CD4-positive, alpha-beta T cell treated with Interleukin-17A for 4 hours (primary cell): ENCODE measurements at regions not wholly inside any gene's neighbourhood (a gene's known extent, or its start where the extent isn't known, plus 50 kb on each side); places are given as distances from the start of the nearest gene placed in this dataset.
"Not testable (repeated sequence)": the region's sequence is repeated elsewhere in the genome, so short reads cannot be mapped to it uniquely, and the experiment has no call there.

Experiments
- DNase-seq: peaks from one replicate; pipeline ENCODE4 v3.0.0-alpha.2; 2020; ENCODE audit warnings: mixed read lengths

DNA sequence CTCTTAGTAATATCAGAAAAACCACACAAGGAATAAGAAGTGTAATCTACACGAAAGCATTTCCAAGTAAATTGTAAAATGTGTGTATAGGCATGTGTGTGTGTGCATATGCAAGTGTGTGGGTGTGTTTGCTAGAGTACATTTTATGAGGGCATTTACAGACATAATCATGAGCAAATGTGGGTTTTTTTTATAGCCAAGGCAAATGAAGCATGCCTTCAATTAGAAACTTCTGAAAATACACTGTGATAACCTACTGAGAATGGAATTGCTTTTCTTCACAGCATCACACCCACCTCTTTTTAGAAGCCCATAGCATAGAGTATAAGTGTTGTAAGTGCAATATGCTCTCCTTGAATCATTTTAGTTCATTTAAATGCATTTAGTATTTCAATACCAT is 1721.1 kb downstream of the GRIK2 start:
- no peak for DNase-seq

DNA sequence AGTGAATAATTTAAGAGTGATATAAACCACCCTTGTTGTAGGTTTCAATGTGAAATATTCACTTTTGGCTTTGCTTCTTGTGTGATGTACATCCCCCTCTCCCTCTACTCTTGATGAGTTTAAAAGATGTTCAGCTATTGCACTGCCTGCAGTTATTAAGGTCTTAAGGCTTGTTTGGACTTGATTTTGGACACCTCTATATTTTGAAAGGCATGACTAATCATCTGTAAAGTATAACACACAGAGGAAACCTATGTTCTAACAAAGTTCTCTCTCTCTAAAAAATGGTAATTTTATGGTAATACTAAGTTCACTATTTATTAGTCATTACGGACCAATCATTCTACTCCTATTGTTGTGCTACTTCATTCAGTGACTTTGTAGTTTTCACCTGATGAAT is 1719.9 kb downstream of the GRIK2 start:
- no peak for DNase-seq

DNA sequence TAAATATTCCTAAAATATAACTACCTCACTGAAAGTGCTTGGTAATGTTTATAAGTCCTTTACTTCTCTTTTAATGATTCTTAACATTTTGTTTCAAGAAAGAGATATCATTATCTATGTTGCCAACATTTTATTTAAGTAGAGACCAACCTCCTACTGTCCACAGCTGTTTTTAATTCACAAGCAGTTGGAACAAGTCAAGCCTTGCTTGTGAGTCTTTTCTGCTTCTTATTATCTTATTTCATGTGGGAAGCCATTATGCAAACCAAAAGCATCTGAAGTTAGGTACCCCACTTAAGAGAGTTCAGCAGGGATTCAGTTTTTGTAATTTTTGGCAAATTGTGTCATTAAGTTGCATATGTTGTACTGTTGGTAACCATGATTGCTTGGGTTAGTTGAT is 1714.5 kb downstream of the GRIK2 start:
- DNase-seq = no peak

DNA sequence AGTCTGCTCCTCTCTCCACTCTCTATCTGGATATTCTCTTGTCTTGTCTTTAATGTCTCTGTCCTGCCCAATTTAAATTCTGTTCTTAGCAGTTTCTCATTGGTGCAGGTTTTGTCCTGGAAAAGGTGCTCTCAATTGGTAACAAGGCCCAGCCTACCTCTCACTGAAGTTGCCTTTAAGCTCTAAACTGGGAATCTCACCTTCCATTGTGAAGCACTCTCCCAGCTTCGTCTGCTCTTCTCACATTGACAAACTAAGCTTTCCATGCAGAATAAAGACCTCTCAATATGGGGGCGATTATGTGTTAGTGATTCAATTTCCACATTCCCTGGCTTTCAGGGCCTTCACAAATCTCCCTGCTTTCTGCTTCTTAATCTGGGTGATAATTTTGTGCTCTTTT is 1712.2 kb downstream of the GRIK2 start:
- DNase-seq = no peak

DNA sequence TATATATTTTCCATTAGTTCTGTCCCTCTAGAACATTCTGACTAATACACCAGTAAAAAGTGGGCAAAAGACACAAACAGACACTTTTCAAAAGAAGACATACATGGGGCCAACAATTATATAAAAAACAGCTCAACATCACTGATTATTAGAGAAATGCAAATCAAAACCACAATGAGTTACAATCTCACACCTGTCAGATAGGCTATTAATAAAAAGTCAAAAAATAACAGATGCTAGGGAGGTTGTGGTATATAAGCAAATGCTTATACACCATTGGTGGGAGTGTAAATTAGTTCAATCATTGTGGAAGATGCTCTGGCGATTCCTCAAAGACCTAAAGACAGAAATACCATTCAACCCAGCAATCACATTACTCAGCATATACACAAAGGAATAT is 1707.8 kb downstream of the GRIK2 start:
- no peak for DNase-seq

DNA sequence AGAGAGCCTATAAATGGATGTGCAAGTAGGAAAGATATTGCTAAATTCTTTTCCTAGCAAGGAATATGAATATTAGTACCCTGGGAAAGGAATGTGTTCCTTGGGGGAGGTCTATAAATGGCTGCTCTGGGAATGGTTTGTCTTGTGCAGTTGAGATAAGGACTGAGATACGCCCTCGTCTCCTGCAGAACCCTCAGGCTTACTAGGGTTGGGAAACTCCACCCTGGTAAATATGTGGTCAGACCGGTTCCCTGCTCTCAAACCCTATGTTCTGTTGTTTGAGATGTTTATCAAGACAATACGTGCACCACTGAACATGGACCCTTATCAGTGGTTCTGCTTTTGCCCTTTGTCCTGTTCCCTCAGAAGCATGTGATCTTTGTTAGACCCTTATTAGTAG is 1698.9 kb downstream of the GRIK2 start:
- not testable (repeated sequence) for DNase-seq

DNA sequence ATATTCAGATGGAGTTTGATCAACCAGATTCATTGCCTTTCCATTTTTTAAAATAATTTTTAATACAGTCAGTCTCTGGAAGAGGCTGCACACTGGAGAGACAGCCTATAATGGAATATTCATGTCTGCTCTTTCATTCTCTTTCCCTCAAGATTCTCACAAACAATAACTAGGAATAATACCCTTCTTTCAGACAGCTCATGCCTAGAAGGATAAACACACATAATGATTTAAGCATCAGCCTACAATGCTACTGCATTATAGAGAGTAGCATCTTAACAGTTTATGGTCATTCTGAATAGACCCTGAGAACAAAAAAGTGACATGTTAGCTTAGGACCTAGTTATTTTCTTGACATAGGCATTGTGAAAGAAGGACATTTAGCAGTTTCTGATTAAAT is 1692.3 kb downstream of the GRIK2 start:
- DNase-seq = no peak

DNA sequence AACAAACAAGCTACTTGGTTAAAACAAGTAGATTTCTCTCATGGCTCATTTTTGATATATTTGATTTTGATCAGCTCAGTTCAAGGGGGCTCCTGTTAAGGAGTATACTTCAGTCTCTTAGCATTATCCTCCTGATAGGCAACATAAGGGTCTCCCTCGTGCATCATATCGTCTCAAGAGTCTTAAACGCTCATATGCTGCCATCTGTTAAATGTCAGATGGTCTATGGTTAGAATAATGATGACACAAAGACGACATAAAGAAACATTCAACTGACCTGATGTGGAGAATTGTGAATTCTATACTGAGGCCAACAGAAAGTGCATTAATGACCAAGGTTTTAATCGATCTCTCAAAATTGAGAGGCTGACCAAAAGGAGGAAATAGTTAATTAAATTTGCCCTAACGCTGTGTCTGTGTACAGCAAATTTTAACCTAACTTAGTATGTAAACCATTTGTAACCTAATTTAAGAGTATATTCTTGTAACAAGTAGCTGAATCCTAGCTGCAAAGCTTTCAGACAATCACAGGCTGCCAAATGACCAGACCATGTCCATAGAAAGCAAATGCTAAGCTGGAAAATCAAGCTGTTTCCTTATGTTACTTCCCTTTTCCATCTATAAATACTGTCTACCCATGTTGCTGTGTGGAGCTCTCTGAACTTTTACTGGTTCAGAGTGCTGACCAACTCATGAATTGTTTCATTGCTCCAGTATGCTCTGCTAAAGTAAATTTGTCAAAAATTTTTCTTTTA is 1688.5 kb downstream of the GRIK2 start:
- no peak for DNase-seq

DNA sequence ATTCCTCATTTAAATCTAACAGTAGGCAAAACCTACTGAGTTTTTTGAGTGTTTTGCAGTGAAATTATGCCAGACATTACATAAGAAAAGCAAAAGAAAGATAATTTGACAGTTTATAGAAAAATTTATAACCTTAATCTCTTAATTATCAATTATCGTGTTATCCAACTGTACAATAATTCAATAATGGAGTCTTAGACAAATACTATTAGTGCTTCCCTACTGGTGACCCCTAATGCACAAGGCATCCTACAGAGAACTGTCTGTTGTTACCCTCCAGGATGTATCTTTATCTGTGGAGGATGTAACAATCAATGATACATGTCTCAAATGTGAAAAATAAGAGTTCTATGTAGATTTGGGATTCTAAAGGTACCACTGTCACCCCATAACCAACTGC is 1687.6 kb downstream of the GRIK2 start:
- no peak for DNase-seq

DNA sequence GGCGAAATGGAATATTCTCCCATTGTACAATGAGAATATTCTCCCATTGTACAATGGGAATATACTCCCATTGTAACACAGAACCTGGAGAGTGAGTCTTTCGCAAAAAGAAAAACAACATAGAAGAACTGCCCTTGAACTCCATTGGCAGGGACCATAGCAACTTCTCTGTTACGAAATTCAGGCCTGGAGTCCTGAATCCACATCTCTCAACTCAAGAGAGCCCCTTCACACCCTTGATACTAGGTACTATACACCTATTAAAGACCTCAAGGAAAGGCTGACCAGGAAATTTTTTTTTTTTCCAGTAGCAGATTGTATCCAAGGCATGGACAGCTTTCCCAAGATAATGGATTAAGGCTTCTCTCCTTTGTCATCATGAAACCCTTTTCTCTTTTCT is 1687.0 kb downstream of the GRIK2 start:
- DNase-seq = no peak

DNA sequence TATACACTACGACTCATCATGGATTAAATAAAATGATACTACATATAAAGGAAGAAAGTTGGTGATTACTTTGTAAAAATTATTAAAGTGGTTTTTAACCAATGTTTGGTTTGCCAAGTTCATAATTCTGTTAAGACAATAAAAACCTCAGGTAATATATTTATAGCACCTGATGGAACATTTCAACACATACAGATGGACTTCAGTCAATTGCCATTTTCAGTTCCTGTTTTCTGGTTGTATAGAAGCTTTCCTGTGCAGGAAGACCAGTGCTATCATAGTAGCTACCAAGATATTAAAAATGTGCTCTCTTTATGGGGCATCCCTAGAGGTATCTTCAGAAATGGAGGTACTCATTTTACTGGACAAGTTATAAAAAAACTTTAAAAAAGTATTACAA is 1686.4 kb downstream of the GRIK2 start:
- DNase-seq = no peak

DNA sequence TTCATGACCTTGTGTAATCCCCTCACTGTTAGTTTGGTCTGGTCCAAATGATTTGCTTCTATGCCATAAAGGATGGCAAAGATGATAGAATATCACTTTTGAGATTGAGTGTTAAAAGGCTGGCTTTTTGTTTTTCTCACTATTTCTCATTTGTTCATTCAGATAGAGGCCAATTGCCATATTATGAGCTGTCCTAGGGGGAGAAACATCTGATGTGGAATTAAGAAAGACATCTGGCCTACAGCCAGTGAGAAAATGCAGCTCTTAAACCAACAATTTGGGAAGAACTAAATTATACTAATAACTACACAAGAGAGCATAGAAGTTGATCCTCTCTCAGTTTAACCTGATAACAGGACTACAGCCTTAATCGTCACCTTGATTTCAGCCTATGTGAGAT is 1668.6 kb downstream of the GRIK2 start:
- no peak for DNase-seq

DNA sequence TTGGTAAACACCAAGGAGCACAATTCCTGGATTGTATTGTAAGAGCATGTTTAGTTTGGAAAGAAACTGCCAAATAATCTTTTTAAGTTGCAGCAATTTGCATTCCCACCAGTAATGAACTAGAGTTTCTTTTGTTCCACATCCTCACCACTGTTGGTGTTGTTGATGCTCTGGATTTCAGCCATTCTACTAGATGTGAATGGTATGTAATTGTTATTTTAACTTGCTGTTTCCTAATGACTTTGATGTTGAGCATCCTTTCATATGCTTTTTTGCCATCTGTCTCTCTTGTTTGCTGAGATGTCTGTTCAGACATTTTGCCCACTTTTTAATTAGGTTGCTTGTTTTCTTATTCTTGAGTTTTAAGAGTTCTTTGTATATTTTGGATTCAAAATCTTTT is 1654.1 kb downstream of the GRIK2 start:
- no peak for DNase-seq

DNA sequence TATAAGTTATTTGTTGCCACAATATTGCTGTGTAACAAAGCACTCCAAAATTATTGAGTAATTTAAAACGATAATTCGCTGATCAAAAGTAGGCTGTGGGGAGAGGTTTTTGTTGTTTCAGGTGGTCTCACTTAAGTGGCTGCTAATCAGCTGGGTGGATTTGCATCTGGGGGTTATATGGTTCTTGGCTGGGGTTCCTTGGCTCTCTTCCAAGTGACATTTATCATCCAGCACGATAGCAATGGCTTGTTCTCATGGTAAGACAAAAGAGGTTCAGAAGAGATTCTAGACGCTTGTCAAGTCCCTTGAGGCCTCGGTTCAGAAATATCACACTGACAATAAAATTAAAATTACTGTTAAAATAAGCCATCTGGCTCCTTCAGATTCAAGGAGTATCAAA is 1648.8 kb downstream of the GRIK2 start:
- DNase-seq = no peak

DNA sequence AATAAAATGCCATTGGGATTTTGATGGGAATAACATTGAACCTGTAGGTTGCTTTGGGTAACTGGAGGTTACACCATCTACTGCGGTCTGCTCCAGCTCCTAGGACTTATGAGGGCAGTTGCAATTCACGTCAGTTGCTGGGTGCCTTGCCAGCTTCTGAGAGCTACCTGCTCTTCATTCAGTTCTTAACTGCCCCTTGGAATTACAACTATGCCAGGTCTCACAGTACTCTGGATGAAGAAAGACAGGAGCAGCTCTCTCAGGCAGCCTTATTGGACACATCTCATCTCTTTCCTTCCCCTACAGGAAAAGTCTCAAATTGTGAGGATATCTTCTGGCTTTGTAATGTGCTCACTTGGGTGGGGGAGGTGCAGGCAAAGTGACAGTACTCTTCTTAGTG is 1643.3 kb downstream of the GRIK2 start:
- no peak for DNase-seq

DNA sequence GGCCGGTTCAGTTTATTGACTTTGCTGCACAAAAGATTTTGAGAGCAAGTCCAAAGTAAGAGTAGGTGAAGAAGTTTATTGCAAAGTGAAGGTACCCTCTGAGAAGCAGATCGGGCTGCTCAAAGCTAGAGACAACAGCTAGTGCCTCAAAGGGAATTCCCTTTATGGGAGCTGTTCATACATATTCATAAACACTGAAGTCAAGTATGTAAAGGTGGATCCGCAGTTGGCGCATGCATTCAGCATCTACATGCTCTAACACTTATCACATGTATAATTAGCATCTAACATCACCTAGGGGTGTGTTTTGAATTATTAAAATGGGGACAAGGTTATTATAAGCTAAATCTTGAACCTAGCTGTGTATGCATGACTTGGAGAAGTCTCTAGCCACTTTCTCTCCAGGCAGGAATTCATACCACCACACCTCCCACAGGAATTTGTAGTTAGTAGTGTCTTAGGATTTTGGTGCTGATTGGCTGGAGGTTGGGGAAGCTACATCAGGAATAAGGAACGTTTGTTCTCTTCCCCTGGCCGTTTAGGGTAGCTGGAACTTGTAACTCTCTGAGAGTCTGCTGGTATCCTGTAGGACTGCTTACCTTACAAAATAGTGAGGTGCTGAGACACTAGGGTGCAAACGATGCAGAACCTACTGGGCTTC is 1633.9 kb downstream of the GRIK2 start:
- DNase-seq = no peak

DNA sequence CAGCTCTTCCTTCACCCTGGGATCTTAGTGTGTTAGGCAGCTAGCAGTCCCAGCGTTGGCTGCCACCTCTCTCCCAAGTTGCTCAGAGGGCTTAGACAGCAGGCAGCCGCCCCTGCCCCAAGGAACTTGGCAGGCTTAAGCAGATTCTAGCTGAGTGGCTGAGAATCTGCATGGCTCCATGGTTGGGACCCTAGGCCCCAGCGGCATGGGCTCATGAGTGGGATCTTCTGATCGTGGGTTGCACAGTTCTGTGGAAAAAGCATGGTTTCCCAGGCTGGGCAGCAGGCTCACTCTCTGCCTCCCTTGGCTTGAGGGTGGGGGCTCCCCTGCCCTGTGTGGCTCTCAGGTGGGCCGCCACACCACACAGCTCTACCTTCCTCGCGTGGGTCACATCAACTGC is 1624.9 kb downstream of the GRIK2 start:
- DNase-seq = no peak

DNA sequence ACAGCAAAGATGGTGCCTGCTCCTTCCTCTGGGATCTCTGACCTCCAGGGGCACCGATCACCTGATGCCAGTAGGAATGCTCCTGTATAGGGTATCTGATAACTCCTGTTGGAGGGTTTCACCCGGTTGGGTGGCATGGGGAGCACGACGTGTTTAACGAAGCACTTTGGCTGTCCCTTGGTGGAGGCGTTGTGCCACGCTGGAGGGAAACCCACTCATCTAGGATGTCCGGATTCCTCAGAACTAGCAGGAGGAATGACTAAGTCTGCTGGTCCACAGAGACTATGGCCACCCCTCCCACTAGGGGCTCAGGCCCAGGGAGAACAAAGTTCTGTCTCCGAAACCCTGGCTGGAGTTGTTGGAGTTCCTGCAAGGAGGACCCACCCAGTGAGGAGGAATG is 1624.4 kb downstream of the GRIK2 start:
- DNase-seq = no peak

DNA sequence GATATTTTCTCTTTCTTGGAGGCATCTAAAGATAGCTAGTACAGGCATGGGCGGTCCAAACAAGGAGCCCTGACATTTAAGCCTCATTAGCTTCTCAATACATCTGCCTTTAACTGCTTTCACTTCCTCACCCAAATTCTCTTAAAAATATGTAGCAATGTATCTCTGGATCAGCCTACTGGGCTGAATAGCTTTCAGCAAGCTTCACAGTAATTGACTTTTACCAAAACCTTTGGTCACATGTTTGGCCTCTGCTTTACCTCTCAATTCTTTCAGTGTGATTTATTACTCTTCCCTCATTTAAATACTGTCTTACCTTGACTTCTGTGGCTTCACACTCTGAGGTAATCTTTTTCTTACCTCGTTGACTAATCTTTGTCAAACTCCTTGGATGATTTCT is 1618.1 kb downstream of the GRIK2 start:
- DNase-seq = no peak

DNA sequence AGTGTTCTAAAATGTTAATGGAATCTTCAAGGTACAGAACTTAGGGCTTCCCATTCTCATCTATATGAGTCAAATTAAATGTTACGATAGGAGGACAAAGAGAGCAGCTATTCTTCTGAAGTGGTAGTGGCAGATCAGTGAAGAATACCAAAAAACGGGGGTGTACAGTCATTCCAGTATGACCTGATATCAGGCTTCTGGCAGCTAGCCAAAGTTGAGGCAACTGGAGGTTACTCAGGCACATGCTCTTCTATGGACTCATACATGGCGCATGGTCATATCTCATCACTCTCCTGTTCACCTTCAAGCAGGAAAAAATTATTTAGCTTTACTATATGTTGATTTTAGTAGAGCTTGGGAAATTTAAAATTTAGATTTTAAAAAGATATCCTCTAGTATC is 1608.8 kb downstream of the GRIK2 start:
- no peak for DNase-seq

DNA sequence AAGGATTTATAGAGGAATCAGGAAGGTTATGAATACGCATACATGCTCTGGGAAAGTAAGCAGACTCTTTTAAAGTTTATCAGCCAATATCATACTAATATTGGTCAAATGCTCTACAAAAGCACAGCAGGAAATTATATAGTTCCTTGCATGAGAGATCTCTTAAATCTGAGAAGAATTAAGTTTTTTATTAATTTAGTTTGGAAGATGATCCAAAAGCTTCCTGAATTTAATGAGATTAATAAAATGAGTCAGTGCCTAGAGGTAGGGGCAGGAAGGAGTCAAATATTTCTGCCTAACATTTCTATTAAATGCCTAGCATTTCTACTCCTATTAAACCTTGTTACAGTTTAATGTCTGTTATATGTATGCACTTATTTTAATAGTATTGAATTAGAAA is 1608.2 kb downstream of the GRIK2 start:
- DNase-seq = no peak

DNA sequence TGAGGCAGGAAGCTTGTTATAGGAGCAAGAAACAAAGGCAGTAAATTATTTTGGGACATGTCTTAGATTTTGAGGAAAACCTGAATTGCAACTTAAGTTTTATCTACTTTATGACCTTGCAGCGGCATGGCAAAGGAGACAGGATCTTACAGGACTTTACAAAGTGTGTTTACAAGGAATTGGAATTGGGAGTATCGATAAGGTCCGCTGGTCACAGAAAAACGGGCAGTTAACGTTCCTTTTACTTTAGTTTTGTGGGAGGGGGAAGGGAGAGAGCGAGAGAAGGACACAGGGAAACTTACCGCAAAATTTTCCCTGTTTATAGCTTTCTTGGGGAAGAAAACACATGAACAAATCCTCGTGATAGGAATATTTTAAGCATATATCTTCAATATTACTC is 1607.2 kb downstream of the GRIK2 start:
- DNase-seq = no peak

DNA sequence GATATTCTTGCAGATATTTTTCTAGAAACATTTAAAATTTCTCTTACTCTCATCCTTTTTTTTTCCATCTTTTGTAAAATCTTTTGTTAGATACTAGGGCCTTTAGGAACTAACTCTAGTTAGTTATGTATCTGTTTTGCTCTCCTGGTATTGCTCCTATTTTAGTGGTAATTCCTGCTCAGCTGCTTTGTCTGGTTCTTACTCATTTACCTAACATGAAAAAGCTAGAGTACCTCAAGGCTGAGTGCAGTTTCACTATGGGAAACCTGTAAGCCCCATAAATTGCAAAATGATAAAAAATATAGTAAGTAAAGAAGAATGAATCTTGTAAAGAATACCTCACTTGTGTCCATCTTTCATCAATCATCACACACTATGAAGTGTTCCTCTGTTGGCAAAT is 1602.0 kb downstream of the GRIK2 start:
- DNase-seq = no peak

DNA sequence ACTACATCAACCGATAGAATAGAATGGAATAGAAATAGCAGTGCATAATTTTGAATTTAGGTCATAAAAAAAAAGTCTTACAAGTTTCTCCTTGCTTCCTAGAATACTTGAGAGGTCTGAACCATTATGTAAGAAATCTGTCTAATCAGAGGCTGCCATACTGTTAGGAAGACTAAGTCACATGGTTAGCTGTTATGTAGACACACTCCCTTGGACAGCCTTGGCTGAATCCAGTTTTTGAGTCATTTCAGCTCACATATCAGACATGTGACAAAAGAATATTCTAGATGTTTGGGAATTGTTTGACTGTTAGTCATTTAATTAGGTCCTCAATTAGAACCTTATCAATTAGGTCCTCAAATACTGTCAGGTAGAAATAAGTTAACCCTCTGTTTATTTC is 1601.4 kb downstream of the GRIK2 start:
- no peak for DNase-seq

DNA sequence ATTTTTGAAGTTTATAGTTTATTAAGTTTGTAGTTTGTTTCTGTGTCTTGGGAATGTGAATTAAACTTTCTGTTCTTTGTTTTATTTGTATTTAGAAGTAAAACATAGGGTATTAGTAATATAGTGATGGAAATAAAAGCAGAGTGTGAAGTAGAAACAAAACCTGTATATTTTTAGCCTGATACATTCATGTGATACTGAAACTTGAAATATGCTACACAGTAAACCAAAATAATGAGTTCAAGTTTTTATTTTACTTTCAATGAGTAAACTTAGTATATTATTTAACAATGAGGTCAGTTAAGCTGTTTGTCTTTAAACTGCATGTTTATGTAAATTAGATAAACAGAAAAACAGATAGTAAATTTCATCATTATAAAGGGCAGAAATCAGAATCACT is 1592.6 kb downstream of the GRIK2 start:
- no peak for DNase-seq
